GM23338 (cell line): ENCODE measurements at regions not wholly inside any gene's neighbourhood (a gene's known extent, or its start where the extent isn't known, plus 50 kb on each side); places are given as distances from the start of the nearest gene placed in this dataset.

Source experiments
- ATAC-seq: fragments of 200-7000 bp; cut with Tn5 transposase; 3 replicates; pipeline ENCODE4 v1.9.1; 2020
- DNase-seq: peaks from one replicate; pipeline ENCODE4 v3.0.0-alpha.2; 2015; ENCODE audit warnings: low spot score
- H2AFZ ChIP-seq: fragments of 200-600 bp; sonication (generic); 2 replicates; pipeline ENCODE4 v1.8.0; 2016; ENCODE audit warnings: antibody characterized with exemption, mild to moderate bottlenecking, moderate library complexity
- H3F3A ChIP-seq: fragments of 200-600 bp; sonication (generic); replicated peaks from 2 replicates; pipeline ENCODE4 v1.8.0; 2017; ENCODE audit warnings: antibody characterized with exemption, mixed run types, low read depth
- H3K27ac ChIP-seq: fragments of 200-600 bp; sonication (generic); 2 replicates; pipeline ENCODE4 v1.6.1; 2016; ENCODE audit warnings: low read depth
- H3K27me3 ChIP-seq: fragments of 200-600 bp; sonication (generic); 2 replicates; pipeline ENCODE4 v1.8.0; 2016; ENCODE audit warnings: mild to moderate bottlenecking, mixed run types, moderate library complexity; ENCODE audit not compliant: insufficient read depth
- H3K36me3 ChIP-seq: fragments of 200-600 bp; sonication (generic); 2 replicates; pipeline ENCODE4 v1.8.0; 2016; ENCODE audit warnings: mild to moderate bottlenecking; ENCODE audit not compliant: insufficient read depth
- H3K4me1 ChIP-seq: fragments of 200-600 bp; sonication (generic); 2 replicates; pipeline ENCODE4 v1.8.0; 2016; ENCODE audit warnings: mild to moderate bottlenecking, moderate library complexity; ENCODE audit not compliant: insufficient read depth
- H3K4me2 ChIP-seq: fragments of 200-600 bp; sonication (generic); 2 replicates; pipeline ENCODE4 v1.7.1; 2017; ENCODE audit warnings: mixed run types
- H3K4me3 ChIP-seq: fragments of 200-600 bp; sonication (generic); 2 replicates; pipeline ENCODE4 v1.6.1; 2016; ENCODE audit warnings: mixed run types
- H3K79me2 ChIP-seq: fragments of 200-600 bp; sonication (generic); replicated peaks from 2 replicates; pipeline ENCODE4 v1.8.0; 2017; ENCODE audit warnings: mild to moderate bottlenecking; ENCODE audit not compliant: insufficient read depth
- H3K9me2 ChIP-seq: fragments of 200-600 bp; sonication (generic); 2 replicates; pipeline ENCODE4 v1.8.0; 2017; ENCODE audit not compliant: insufficient read depth
- H4K20me1 ChIP-seq: fragments of 200-600 bp; sonication (generic); replicated peaks from 2 replicates; pipeline ENCODE4 v1.8.0; 2017; ENCODE audit warnings: mild to moderate bottlenecking; ENCODE audit not compliant: insufficient read depth
- H3K27ac Mint-ChIP-seq: 2 replicates; pipeline ENCODE4 v1.8.0; 2020; ENCODE audit warnings: inconsistent platforms, mild to moderate bottlenecking, moderate library complexity, mixed read lengths
- H3K27me3 Mint-ChIP-seq: 3 replicates; pipeline ENCODE4 v1.8.0; 2022; ENCODE audit warnings: low read depth, mild to moderate bottlenecking, moderate library complexity, mixed read lengths, inconsistent platforms; ENCODE audit not compliant: insufficient read depth, poor library complexity
- H3K36me3 Mint-ChIP-seq: 3 replicates; pipeline ENCODE4 v1.8.0; 2021; ENCODE audit warnings: low read depth, mild to moderate bottlenecking, inconsistent platforms, moderate library complexity, mixed read lengths
- H3K4me1 Mint-ChIP-seq: 3 replicates; pipeline ENCODE4 v1.8.0; 2020; ENCODE audit warnings: mild to moderate bottlenecking, inconsistent platforms, mixed read lengths
- H3K4me3 Mint-ChIP-seq: 3 replicates; pipeline ENCODE4 v1.8.0; 2021; ENCODE audit warnings: moderate library complexity, mild to moderate bottlenecking, inconsistent platforms, mixed read lengths
- H3K9me3 Mint-ChIP-seq: 3 replicates; pipeline ENCODE4 v1.8.0; 2020; ENCODE audit warnings: moderate library complexity, mild to moderate bottlenecking, inconsistent platforms, mixed read lengths
- CREB1 ChIP-seq: fragments of 250-450 bp; sonication (Bioruptor Pico); IDR thresholded peaks from 2 replicates; pipeline ENCODE4 v1.5.0; 2020; ENCODE audit warnings: low read depth, mild to moderate bottlenecking, moderate library complexity
- CTCF ChIP-seq, 2 experiments: fragments of 200-600 bp in 1 of 2; sonication (generic) in 1 of 2; conservative IDR thresholded peaks; 2 replicates each; pipeline versions ENCODE4 v1.5.1 to v1.6.1; 2016 to 2017; ENCODE audit warnings: antibody characterized with exemption in 2 of 2, low read depth in 2 of 2, mild to moderate bottlenecking in 2 of 2, moderate library complexity in 1 of 2
- EZH2 ChIP-seq: fragments of 200-600 bp; sonication (generic); IDR thresholded peaks from one replicate; pipeline ENCODE4 v1.8.0; 2017; ENCODE audit warnings: antibody characterized with exemption, mild to moderate bottlenecking, low read depth; ENCODE audit not compliant: unreplicated experiment
- EZH2phosphoT487 ChIP-seq: fragments of 200-600 bp; sonication (generic); IDR thresholded peaks from one replicate; pipeline ENCODE4 v1.8.1; 2018; ENCODE audit warnings: antibody characterized with exemption; ENCODE audit not compliant: unreplicated experiment
- JUNB ChIP-seq: IDR thresholded peaks from one replicate; pipeline ENCODE4 v1.6.1; 2016; ENCODE audit warnings: antibody characterized with exemption; ENCODE audit not compliant: unreplicated experiment
- NANOG ChIP-seq: IDR thresholded peaks from 2 replicates; pipeline ENCODE4 v1.6.1; 2016; ENCODE audit warnings: antibody characterized with exemption, borderline replicate concordance
- STAT1 ChIP-seq: IDR thresholded peaks from one replicate; pipeline ENCODE4 v1.6.1; 2016; ENCODE audit warnings: antibody characterized with exemption; ENCODE audit not compliant: unreplicated experiment
- ZNF462 ChIP-seq: fragments of 250-450 bp; sonication (Bioruptor Pico); IDR thresholded peaks from 2 replicates; pipeline ENCODE4 v1.5.0; 2020; ENCODE audit warnings: mild to moderate bottlenecking, moderate library complexity
- TF ChIP-seq, protein P1 (sequence below): IDR thresholded peaks from 2 replicates; pipeline ENCODE4 v1.6.1; 2016; ENCODE audit warnings: antibody characterized with exemption
- TF ChIP-seq, protein P2 (sequence below): IDR thresholded peaks from one replicate; pipeline ENCODE4 v1.6.1; 2018; ENCODE audit warnings: antibody characterized with exemption; ENCODE audit not compliant: unreplicated experiment

- Histone ChIP-seq H2AFZ (no peak overlapping the region), H3K4me2 (no peak overlapping the region), H3K27me3 (no peaks in the 10 kb centered on the region), H3F3A (no peaks in the 10 kb centered on the region), H3K36me3 (no peaks in the 10 kb centered on the region), H4K20me1 (no peaks in the 10 kb centered on the region), H3K79me2 (no peaks in the 10 kb centered on the region), H3K4me1 (no peaks in the 10 kb centered on the region), H3K9me2 (no peaks in the 10 kb centered on the region), H3K27ac (no peak overlapping the region), H3K4me3 (no peak overlapping the region)
- TF ChIP-seq EZH2 = no peak
- TF ChIP-seq ZNF462 (CRISPR knock-in tag) = no peak
- no peak for TF ChIP-seq NANOG
- TF ChIP-seq JUNB = no peak
- no peak for TF ChIP-seq CREB1 (CRISPR knock-in tag)
- TF ChIP-seq STAT1 = no peak
- no peak for TF ChIP-seq CTCF (conservative IDR thresholded peaks at IDR 0.05; ENCODE audit: low read depth in 2 of 2)
- no peak for TF ChIP-seq EZH2phosphoT487
- TF ChIP-seq, protein P1, sequence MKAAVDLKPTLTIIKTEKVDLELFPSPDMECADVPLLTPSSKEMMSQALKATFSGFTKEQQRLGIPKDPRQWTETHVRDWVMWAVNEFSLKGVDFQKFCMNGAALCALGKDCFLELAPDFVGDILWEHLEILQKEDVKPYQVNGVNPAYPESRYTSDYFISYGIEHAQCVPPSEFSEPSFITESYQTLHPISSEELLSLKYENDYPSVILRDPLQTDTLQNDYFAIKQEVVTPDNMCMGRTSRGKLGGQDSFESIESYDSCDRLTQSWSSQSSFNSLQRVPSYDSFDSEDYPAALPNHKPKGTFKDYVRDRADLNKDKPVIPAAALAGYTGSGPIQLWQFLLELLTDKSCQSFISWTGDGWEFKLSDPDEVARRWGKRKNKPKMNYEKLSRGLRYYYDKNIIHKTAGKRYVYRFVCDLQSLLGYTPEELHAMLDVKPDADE = no peak
- TF ChIP-seq, protein P2, sequence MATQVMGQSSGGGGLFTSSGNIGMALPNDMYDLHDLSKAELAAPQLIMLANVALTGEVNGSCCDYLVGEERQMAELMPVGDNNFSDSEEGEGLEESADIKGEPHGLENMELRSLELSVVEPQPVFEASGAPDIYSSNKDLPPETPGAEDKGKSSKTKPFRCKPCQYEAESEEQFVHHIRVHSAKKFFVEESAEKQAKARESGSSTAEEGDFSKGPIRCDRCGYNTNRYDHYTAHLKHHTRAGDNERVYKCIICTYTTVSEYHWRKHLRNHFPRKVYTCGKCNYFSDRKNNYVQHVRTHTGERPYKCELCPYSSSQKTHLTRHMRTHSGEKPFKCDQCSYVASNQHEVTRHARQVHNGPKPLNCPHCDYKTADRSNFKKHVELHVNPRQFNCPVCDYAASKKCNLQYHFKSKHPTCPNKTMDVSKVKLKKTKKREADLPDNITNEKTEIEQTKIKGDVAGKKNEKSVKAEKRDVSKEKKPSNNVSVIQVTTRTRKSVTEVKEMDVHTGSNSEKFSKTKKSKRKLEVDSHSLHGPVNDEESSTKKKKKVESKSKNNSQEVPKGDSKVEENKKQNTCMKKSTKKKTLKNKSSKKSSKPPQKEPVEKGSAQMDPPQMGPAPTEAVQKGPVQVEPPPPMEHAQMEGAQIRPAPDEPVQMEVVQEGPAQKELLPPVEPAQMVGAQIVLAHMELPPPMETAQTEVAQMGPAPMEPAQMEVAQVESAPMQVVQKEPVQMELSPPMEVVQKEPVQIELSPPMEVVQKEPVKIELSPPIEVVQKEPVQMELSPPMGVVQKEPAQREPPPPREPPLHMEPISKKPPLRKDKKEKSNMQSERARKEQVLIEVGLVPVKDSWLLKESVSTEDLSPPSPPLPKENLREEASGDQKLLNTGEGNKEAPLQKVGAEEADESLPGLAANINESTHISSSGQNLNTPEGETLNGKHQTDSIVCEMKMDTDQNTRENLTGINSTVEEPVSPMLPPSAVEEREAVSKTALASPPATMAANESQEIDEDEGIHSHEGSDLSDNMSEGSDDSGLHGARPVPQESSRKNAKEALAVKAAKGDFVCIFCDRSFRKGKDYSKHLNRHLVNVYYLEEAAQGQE = no peak
- H3K9me3 Mint-ChIP-seq = no peaks in the 10 kb centered on the region
- ATAC-seq = no peak
- no peak overlapping the region for H3K4me3 Mint-ChIP-seq
- H3K4me1 Mint-ChIP-seq = no peaks in the 10 kb centered on the region
- H3K27ac Mint-ChIP-seq = no peak overlapping the region
- DNase-seq = no peak
- no peaks in the 10 kb centered on the region for H3K36me3 Mint-ChIP-seq
- no peaks in the 10 kb centered on the region for H3K27me3 Mint-ChIP-seq
Observed at GRCh38 chr3:80114694-80115093, 346.9 kb upstream of the ROBO1 start.
